Esophagus mucosa (tissue), 1 donor: ENCODE measurements at regions not wholly inside any gene's neighbourhood (a gene's known extent, or its start where the extent isn't known, plus 50 kb on each side); places are given as distances from the start of the nearest gene placed in this dataset.
"Not testable (repeated sequence)": the region's sequence is repeated elsewhere in the genome, so short reads cannot be mapped to it uniquely, and the experiment has no call there.

Experiments used
- ATAC-seq: fragments of 200-7000 bp; cut with Tn5 transposase; one replicate; pipeline ENCODE4 v1.9.1; 2020
- donor health status: DM: yes; HTN: yes; CAD: no.

DNA sequence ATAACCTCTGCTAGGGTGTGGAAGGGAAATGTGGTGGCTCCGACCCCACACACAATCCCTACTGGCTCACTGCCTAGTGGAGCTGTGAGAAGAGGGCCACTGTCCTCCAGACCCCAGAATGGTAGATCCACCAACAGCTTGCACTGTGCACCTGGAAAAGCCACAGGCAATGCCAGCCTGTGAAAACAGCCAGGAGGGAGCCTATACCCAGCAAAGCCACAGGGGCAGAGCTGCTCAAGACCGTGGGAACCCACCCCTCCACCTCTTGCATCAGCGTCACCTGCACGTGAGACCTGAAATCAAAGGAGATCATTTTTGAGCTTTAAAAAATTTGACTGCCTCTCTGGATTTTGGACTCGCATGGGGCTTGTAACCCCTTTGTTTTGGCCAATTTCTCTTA, 249.0 kb upstream of the CDH2 start:
- no peak for ATAC-seq

DNA sequence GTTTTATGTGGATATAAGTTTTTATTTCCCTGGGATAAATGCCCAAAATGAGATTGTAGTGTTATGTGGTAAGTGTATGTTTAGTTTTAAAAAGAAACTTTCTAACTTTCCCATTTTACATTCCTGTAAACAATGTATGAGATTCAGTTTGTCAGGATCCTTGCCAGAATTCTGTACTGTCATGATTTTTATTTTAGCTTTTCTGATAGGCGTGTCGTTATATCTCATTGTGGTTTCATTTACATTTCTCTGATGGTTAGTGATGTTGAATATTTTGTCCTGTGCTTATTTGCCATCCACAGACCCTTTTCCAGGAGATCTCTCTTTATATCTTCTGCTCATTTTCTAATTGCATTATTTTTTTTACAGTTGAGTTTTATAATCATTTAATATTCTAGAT, 245.6 kb upstream of the CDH2 start:
- no peak for ATAC-seq

DNA sequence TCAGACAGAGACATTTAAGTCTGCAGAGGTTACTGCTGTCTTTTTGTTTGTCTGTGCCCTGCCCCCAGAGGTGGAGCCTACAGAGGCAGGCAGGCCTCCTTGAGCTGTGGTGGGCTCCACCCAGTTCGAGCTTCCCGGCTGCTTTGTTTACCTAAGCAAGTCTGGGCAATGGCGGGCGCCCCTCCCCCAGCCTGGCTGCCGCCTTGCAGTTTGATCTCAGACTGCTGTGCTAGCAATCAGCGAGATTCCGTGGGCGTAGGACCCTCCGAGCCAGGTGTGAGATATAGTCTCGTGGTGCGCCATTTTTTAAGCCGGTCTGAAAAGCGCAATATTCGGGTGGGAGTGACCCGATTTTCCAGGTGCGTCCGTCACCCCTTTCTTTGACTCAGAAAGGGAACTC, 245.0 kb upstream of the CDH2 start:
- ATAC-seq = not testable (repeated sequence)

DNA sequence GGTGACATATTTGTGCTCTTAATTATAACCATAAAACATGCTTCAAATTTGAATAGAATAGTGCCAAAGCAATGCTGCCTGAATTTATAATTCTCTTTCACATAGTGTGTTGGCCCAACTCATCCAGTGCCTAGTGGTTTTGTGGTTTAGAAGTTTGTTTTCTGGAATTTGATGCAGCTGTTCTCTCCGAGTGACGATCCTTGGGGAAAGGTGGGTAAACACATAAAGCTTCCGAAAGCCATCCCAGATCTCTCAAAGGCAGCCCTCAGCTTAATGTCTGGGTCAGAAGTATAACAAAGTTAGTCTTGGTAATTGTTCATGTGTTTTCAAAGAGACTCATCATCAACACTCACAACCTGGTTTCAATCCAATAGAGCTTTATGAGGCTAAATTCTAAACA, 235.6 kb upstream of the CDH2 start:
- no peak for ATAC-seq

DNA sequence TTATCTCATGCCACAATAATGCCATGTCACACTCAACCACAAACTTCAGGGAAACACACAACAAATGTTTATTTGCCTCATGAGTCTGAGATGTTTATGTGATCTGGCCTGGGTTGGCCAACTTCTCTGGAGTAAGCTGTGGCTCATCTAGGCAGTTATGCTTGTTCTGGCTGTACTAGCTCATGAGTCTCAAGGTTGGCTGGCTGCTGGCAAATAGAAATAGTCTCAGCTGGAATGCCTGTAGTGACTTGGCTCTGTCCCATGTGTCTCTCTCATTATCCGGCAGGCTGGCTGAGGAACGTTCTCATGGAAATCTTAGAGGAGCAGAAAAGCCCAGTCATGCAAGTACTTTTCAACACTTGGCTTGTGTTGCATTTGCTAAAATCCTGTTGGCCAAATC, 234.9 kb upstream of the CDH2 start:
- ATAC-seq = no peak

DNA sequence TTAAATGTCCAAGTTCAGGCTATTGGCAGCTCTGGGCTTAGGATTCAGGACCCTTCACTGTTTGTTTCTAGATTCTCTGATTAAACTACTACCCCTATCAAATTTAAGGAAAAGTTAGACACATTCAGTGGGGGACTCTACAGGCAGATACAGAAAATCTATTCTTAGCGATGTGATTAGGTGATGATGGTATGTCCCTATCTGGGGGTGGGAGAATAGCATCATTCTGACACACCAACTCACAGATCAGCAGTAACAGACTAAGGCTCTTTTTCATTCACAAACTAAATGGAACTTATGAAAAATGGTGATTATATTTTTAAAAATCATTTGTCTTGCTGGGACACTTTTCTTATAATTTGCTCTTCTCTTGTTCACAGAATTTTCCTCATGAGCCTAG, 232.9 kb upstream of the CDH2 start:
- ATAC-seq = no peak

DNA sequence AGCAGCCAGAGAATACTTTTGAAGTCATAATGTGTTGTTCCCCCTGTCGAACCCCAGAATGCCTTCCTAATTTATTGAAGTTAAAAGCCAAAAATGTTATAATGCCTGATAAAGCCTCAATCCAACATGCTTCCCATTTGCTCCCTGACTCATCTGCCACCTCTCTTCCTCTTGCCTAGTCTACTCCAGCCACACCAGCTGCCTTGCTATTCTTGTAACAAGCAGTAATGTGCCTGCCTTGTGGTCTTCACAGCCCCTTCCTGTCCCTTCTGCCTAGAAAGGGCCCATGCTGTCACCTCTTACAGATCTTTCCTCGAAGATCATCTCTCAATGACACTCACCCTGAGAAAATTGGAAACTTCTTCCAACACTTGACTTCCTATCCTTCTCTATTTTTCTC, 231.6 kb upstream of the CDH2 start:
- no peak for ATAC-seq

DNA sequence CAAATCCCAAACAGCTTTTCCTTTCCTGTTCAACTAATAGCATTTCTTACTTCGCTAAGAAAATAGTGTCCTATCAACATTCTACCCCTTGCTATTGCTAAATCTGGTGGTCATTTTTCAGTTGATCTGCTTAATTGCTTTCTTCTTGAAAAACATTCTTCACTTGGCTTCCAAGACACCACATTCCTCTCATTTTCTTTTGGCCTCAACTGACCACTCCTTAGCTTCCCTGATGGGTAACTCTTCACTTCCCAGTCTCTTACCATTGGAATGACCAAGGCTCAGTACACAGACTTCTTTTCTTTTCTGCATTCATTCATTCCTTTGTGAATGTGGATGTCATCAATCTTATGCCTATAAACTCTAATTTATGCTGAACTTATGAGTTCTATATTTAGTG, 230.8 kb upstream of the CDH2 start:
- no peak for ATAC-seq

DNA sequence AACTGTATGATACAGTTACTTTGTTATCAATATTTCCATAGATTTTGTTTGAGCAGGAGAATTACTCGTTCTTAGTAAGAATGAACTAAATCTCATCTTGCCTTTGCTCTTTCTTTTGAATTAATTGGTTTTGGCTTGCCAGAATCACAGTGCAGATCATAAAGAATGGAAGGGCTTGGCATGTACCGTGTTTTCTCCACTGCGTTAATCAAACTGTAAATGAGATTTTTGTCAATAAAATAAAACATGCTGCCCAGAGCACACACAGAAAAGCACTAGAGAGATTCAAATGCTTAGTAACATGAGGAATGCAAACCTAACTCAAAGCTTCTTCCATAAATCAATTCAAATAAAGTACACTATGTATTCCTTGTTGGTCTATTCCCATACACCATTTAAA, 229.6 kb upstream of the CDH2 start:
- ATAC-seq = no peak

DNA sequence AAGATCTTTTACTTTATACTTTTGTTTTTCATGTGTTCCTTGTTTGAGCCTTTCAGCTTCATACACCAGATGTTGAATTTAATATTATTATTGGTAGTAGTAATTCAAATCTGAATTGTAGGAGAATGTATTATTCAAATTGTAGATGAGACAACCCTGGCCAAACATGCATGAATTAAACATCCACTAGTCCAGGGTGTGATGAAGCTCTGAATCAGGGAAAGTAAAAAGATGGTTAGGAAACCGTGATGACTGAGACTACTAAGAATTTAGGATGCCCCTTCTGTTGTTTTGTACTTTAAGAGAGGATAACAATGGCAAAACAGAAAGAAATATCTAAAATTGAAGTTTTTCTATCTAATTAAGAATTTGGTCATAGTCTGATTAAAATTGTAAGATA, 227.8 kb upstream of the CDH2 start:
- no peak for ATAC-seq

DNA sequence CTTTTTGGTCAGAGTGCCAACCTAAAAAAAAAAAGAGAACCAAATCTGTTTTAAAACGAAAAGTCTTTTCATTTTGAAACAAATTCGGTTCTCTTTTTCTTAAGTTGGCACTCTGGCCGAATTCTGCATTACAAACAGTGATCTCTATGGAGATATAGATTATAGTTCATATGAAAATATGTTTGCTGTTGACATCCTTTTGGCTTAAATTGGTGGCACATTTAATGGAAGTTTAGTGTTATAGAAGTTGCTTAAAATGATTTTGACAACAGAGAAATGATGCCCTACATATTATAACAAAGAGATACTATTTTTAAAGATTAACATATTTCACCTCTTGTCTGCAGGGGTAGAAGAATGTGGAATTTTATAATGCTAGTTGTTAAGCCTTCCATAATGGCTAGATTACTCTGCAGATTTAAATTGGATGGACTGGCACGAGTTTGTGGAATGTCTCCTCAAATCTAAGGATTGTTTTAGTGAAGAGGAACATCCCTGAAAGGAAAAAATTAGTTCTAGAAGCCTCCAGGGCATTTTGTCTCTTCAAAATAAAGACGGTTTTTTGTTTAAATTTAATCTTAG, 222.9 kb upstream of the CDH2 start:
- ATAC-seq = no peak

DNA sequence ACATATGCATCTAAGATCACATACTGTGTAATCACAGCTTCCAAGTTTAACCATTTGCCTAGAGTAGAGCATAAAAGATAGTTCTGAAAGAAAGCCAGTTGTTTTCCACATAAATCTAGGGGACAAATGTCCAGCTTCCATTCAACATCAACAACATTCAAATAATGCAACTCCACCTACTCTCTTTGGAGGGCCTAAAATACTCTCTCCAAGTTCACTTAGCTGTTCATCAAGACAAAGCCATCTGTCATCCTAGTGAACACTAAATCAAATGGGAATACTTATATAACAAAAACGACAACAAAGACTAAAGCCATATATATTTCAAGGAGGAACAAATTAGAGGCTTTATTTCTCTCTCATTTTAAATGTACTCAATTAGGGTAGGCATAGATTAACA, 221.5 kb upstream of the CDH2 start:
- ATAC-seq = no peak

DNA sequence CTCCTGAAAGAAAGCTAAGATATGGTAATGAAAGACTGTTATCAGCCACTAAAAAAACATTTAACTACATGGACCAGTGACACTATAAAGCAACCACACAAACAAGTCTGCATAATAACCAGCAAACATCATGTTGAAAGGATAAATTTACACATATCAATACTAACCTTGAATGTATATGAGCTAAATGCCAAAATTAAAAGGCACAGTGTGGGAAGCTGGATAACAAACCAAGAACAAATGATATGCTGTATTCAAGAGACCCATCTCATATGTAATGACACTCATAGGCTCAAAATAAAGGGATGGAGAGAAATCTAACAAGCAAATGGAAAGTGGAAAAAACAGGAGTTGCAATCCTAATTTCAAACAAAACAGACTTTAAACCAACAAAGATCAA, 213.1 kb upstream of the CDH2 start:
- ATAC-seq = no peak

DNA sequence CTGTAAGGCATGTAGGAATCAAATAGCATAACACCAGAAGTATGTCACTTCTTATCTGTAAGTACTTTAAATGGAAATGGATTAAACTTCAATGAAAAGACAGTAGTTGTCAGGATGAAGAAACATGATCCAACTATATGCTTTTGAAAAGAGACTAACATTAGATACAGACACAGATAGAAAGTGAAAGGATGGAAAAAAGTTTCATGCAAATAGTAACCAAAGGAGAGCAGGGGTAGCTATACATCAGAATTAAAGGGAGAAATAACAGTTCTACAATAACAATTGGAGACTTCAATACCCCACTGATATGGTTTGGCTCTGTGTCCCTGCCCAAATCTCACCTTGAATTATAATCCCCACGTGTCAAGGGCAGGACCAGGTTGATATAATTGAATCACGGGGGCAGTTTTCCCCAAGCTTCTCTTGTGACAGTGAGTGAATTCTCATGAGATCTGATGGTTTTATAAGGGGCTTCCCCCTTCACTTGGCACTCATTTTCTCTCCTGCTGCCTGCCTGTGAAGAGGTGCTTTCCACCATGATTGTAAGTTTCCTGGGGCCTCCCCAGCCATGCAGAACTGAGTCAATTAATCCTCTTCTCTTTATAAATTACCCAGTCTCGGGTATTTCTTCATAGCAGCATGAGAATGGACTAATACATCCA, 205.4 kb upstream of the CDH2 start:
- ATAC-seq = no peak

DNA sequence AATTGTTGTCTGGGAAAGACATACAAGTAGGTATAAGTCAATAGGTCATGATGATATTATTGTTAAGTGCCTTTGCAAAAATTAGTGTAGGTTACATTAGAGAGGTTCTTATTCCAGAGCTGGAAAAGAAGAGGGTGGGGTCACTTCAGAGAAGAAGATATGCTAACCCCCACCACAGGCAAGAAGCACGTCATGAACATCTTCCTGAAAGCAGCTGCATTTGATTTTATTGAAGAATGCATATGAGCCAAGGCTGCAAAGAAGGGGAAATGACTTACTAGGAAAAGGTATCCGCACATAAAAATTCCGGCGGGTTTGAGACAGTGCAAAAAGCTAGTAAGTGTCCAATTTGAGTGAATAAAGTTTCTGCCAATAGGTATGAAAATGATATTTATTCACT, 195.3 kb upstream of the CDH2 start:
- ATAC-seq = no peak

DNA sequence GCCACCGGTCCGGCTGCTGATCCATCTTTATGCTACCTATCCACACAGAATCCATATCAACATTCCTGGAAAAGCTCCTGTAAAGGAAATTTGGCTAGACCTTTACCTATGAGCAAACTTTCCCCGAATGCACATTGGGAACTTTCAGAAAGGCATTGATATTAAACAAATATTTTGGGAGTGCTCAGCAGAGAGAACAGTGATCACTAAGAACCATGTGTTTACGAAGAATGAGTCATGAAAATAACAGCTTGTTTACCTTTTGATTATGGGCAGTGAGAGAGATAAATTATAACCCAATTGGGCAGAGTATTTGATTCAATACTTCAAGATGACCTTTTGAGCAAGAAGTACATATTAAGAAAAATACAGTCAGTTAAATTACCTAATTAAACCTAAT, 189.7 kb upstream of the CDH2 start:
- no peak for ATAC-seq

DNA sequence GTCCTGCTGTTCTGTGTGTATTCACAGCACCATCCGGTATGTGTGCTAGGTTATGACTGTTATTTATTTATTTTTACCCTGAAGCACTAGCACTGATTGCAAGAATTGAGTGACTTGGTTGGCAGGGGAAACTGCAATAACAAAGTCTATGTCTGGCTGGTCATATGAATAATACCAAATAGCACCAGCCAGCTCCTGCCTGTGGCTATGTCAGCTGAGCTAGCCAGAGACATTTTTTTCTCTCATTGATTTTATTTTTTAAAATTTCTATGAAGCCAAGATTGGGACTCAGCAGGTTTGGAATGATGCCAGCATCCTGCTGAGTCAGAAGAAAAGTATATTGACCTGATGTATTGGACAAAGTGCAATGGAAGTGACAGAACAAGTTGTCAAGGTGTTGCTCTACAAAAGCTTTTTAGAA, 188.5 kb upstream of the CDH2 start:
- no peak for ATAC-seq

DNA sequence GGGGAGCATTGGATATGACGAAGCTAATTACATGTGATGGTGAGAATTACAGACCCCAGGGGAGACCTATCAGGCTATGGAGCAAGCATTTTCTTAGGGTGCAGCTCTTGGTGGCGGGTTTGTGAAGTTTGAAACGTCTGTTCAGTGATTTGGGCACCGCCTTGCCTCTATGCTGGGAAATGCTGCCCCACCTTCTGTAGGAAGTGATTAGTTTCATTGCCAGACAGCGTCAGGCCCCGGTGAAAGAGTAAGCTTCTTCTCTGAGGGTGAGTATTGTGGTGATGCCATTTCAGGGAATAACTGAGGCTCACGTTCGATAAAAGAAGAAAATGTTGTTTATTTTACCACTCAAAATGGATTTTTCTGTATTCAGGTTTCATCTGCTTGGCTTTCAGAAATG, 186.2 kb upstream of the CDH2 start:
- ATAC-seq = no peak

DNA sequence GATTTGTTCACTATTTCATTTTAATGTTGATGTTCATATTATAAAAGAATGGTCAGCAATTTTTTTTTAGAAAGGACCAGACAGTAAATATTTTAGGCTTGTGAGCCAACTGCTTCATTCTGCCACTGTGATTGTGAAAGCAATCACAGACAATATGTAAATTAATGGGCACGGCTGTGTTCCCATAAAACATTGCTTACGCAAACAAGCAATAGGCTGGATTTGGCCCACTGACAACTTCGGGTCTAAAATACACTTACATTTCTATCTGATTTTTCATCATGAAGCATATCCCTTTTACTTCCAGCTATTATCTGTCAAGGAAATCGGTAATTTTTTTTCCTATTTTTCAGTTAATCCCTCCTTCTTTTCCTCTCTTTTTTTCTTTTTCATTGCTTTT, 182.2 kb upstream of the CDH2 start:
- ATAC-seq = no peak

DNA sequence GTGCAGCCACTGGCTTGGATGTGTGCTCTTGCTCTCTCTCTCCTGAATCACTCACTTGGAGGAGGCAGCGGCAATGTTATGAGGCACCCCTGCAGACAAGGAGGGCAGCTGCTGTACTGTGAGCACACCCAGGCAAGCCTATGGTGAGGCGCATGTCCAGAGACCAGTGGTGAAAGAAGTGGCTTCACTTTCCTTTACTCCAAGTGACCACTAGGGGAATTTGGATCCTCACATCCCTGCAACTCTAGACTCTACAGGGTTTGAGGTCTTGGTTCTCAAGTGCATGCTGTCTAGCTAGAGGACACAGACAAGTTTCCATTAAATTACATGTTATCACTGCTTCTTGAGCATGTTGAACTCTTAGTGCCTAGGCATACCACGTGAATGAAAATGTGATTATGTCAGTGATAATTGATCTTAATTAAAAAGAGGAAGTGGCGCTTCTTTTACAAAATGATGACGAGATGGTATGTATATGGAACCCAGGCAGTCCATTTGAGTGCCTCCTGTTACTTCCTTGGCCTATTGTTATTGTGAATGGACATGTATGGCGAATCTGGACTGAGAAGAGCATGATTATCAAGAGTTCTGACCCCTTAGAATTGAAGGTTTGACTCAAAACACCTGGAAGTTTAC, 181.0 kb upstream of the CDH2 start:
- ATAC-seq = no peak

DNA sequence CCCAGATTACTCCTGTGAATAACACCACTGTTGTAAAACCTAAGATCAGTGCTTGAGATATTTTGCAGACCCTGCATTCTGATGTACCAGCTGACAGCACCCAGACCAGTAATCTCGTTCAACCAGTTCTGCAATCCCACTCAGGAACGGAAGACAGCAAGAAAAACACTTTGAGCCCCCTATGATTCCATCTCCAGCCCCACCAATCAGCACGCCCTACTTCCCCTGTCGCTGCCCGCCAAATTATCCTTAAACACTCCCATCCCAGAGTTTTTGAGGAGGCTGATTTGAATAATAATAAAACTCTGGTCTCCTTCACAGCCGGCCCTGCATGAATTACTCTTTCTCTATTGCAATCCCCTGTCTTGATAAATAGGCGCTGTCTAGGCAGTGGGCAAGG, 173.9 kb upstream of the CDH2 start:
- no peak for ATAC-seq

DNA sequence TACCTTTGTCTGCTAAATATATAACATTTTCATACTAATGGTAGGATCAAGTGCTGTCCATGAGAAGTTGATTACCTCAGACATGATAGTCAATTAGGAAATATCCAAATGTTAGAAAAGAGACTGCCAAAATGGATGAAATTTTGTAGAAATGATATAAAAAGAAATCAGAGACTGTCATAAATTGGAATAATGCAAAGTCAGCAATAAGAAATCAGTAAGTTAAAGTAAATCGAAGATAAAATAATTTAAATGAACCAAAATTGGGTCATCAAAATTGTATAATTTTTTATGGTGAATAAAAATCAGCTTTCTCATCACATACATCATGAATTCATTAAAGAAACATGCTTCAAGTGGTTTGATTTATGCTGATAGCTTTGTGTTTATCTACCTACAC, 165.3 kb upstream of the CDH2 start:
- no peak for ATAC-seq

DNA sequence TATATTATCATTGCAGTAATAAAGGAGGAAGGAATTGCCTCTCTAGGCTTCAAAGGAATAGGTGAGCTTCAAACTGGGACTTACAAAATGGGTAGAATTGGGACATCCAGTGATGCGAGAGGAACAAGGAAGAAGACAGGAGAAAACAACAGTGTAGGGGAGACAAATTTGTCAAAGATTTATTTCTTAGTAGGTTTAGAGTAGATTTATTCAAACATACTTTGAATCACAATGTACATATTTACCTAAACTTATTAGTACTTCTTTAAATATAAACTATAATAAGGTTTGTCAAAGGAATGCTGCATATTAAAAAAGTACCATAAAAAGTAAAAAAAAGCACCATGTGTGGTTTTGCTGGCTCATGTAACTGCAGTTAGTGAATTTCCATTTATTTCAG, 161.4 kb upstream of the CDH2 start:
- ATAC-seq = no peak

DNA sequence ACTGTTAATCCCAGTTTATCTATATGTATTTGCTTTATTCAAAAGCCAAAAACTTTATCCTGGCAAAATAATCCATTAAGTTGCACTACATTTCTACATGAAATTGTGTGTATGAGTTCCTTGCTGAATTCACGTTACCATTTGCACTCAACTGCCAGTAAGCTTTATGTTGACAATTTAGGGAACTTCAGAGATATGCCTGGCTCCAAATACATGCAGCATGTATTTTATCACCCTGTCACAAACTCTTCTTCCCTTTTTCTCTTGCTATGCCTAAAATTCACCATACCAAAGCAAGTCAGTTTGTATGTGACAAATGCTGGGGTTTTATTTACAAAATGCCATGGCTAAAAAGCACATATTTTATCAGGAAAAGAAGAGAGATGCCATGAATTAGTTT, 157.6 kb upstream of the CDH2 start:
- no peak for ATAC-seq

DNA sequence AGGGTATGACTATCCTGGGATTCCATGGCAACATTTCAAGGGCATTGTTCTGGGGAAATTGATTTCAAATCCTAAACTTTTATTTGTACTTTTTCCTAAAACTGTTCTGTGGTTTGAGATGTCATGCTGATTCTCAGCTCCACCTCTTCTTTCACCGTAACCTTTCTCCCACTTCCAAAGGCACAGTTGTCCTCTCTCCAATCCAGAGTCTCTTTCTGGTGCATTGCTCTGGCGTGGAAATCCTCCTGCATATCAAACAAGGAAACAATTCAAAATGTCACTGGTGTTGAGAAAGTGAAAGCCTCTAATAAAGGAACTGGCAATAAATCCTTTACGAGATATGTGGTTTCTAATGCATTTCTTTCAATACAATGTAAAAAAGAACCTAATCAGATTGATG, 155.1 kb upstream of the CDH2 start:
- no peak for ATAC-seq
